Fibroblast of pulmonary artery (primary cell): ENCODE measurements at regions not wholly inside any gene's neighbourhood (a gene's known extent, or its start where the extent isn't known, plus 50 kb on each side); places are given as distances from the start of the nearest gene placed in this dataset.

Experiments
- DNase-seq: peaks from one replicate; pipeline ENCODE4 v3.0.0-alpha.2; 2010; ENCODE audit warnings: low read depth
- H3K4me3 ChIP-seq: replicated peaks from 2 replicates; pipeline ENCODE4 v1.5.1; 2011; ENCODE audit warnings: low read depth, mild to moderate bottlenecking, control low read depth, low read length, moderate library complexity
- TF ChIP-seq, protein P1 (sequence below): IDR thresholded peaks from 2 replicates; pipeline ENCODE4 v1.5.1; 2011; ENCODE audit warnings: mild to moderate bottlenecking, control low read depth, low read length, inconsistent platforms; ENCODE audit errors: missing control alignments

DNA sequence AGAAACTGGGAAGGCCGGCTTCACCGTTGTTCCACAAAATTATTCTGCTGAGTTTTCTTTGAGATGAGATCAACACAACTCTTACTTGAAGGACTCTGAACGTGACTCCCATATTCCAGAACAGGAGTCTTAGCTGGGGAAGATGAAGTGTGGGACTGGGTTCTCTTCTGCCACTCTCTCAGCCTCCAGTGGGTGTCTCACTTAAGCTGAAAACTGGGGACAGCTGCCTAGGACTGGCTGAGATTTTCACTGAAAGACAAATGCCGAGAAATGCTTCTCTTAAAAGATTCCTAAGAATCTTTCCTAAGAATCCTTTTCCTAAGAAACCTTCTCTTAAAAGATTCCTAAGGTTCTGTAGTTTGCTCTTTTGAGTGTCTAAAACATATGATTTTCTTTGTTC, 156.6 kb upstream of the LHCGR start:
- no peak for DNase-seq
- H3K4me3 ChIP-seq: no peak overlapping the region
- TF ChIP-seq, protein P1, sequence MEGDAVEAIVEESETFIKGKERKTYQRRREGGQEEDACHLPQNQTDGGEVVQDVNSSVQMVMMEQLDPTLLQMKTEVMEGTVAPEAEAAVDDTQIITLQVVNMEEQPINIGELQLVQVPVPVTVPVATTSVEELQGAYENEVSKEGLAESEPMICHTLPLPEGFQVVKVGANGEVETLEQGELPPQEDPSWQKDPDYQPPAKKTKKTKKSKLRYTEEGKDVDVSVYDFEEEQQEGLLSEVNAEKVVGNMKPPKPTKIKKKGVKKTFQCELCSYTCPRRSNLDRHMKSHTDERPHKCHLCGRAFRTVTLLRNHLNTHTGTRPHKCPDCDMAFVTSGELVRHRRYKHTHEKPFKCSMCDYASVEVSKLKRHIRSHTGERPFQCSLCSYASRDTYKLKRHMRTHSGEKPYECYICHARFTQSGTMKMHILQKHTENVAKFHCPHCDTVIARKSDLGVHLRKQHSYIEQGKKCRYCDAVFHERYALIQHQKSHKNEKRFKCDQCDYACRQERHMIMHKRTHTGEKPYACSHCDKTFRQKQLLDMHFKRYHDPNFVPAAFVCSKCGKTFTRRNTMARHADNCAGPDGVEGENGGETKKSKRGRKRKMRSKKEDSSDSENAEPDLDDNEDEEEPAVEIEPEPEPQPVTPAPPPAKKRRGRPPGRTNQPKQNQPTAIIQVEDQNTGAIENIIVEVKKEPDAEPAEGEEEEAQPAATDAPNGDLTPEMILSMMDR: no peak

DNA sequence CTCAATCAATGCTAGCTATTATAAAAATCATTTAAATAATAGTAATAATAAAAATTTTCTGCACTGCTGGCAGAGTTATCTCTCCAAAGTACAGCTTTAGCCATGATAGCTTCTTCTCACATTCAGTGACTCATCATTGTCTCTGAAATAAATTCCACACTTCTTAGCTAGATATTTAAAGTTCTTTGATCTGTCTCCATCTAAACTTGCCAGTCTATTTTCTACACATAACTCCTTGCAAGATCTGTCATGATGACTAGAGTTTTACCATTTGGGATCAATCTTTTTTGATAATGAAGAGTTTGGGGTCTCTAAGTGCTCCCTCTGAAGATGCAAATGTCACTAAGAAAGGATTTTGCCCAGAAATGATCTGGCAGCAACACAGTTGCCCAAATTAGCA, 155.4 kb upstream of the LHCGR start:
- TF ChIP-seq, protein P1: no peak
- no peak overlapping the region for H3K4me3 ChIP-seq
- DNase-seq: no peak

GRCh38 chr2:48906633-48907032, 151.1 kb upstream of the LHCGR start:
- no peak for DNase-seq
- H3K4me3 ChIP-seq: no peak overlapping the region
- TF ChIP-seq, protein P1: no peak

GRCh38 chr2:48905696-48906095, 150.2 kb upstream of the LHCGR start:
- DNase-seq: no peak
- H3K4me3 ChIP-seq: no peak overlapping the region
- TF ChIP-seq, protein P1: no peak

- no peak overlapping the region for H3K4me3 ChIP-seq
- TF ChIP-seq, protein P1: no peak
- DNase-seq: no peak
Observed at GRCh38 chr2:48902521-48902920, 147.0 kb upstream of the LHCGR start.

DNA sequence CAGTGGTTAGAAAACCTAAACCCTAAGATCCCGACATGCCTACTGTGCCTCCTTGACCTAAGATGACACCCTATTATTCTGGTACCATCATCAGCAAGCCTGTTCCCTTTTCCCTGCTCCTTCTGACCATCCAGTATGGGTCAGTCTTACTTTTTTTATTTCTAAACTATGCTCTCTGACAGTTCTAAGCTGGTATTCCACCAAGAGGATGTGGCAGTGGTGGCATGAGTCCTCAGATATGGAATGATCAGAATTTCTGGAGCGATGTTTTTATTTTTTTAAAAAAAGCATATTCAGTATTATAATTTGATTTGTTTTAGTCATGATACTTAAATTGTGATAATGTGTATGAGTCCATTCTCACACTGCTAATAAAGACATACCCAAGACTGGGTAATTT, 145.9 kb upstream of the LHCGR start:
- TF ChIP-seq, protein P1: no peak

DNA sequence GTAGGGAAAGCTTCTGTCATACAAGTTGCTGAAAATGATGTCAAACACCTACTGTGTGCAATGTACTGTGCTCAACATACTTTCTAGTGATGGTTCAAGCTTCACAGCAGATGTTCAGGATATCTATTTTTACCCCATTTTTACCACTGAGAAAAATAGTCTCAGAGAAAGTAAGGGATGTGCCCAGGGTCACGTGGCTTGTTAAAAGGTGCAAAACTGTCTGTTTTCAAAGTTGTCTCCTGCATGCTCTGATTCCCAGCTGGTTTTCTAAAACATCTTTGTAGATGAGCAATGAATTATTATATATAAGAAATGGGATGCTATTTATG, 145.5 kb upstream of the LHCGR start:
- DNase-seq: no peak
- TF ChIP-seq, protein P1: no peak
- no peak overlapping the region for H3K4me3 ChIP-seq

More for the DNA sequence above, 145.9 kb upstream of the LHCGR start:
- DNase-seq: no peak
- no peak overlapping the region for H3K4me3 ChIP-seq
